GM06990 (cell line): ENCODE measurements at regions not wholly inside any gene's neighbourhood (a gene's known extent, or its start where the extent isn't known, plus 50 kb on each side); places are given as distances from the start of the nearest gene placed in this dataset.

ENCODE experiments used
- DNase-seq: peaks from one replicate; pipeline ENCODE4 v3.0.0-alpha.2; 2011; ENCODE audit not compliant: insufficient read length; ENCODE audit errors: extremely low read depth
- H3K27me3 ChIP-seq: replicated peaks from 2 replicates; pipeline ENCODE4 v1.6.0; 2011; ENCODE audit warnings: low read length; ENCODE audit not compliant: control insufficient read depth, insufficient read depth
- H3K36me3 ChIP-seq: 2 replicates; pipeline ENCODE4 v1.5.1; 2011; ENCODE audit warnings: low read length; ENCODE audit not compliant: control insufficient read depth, insufficient read depth
- H3K4me3 ChIP-seq: replicated peaks from 2 replicates; pipeline ENCODE4 v1.5.1; 2011; ENCODE audit warnings: low read depth, mild to moderate bottlenecking, control low read depth, low read length
- TF ChIP-seq, protein P1 (sequence below): IDR thresholded peaks from 2 replicates; pipeline ENCODE4 v1.5.1; 2011; ENCODE audit warnings: low read length, control low read depth, mild to moderate bottlenecking, inconsistent platforms; ENCODE audit not compliant: insufficient read depth, poor library complexity, severe bottlenecking

DNA sequence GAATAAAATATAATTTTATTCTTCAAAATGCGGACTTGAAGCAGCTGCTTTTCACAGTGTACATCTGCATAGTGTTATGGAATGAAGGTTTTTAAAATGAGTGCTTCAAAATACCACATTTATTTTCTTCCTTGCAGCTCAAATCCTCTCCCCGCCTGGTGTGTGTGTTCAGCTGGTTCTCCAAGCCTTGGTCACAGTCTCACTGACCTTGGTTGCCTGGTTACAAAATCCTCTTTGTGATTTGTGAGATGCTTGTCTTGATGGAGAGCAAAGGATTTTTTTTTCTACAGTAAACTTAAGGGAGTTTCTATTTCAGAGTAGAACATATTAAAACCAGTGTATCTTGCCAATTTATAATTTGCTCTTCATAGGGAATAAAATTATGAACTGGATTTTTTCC is 139.2 kb downstream of the PCDH18 start:
- H3K4me3 ChIP-seq = no peak overlapping the region
- H3K27me3 ChIP-seq = no peaks in the 10 kb centered on the region
- H3K36me3 ChIP-seq = no peaks in the 10 kb centered on the region
- TF ChIP-seq, protein P1, sequence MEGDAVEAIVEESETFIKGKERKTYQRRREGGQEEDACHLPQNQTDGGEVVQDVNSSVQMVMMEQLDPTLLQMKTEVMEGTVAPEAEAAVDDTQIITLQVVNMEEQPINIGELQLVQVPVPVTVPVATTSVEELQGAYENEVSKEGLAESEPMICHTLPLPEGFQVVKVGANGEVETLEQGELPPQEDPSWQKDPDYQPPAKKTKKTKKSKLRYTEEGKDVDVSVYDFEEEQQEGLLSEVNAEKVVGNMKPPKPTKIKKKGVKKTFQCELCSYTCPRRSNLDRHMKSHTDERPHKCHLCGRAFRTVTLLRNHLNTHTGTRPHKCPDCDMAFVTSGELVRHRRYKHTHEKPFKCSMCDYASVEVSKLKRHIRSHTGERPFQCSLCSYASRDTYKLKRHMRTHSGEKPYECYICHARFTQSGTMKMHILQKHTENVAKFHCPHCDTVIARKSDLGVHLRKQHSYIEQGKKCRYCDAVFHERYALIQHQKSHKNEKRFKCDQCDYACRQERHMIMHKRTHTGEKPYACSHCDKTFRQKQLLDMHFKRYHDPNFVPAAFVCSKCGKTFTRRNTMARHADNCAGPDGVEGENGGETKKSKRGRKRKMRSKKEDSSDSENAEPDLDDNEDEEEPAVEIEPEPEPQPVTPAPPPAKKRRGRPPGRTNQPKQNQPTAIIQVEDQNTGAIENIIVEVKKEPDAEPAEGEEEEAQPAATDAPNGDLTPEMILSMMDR = no peak
- no peak for DNase-seq

DNA sequence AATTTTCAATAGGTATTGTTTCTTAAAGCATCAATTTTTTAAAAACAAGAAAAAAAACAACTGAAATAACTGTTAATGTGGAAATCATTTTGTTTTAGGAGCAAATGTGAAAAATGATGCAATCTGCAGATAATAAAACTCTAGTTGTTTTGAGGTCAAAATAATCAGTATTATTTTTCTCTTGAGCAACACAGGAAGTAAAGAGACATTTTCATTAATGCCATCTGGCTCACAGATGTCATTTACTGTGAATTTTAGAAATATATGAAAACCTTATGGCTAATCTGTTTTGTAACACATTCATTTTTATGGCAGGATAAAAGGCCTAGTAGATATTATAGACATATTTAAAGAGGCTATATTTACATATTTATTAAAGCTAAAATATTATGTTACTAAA is 141.6 kb downstream of the PCDH18 start:
- Histone ChIP-seq H3K4me3 (no peak overlapping the region), H3K27me3 (no peaks in the 10 kb centered on the region), H3K36me3 (no peaks in the 10 kb centered on the region)
- DNase-seq = no peak
- TF ChIP-seq, protein P1 = no peak

DNA sequence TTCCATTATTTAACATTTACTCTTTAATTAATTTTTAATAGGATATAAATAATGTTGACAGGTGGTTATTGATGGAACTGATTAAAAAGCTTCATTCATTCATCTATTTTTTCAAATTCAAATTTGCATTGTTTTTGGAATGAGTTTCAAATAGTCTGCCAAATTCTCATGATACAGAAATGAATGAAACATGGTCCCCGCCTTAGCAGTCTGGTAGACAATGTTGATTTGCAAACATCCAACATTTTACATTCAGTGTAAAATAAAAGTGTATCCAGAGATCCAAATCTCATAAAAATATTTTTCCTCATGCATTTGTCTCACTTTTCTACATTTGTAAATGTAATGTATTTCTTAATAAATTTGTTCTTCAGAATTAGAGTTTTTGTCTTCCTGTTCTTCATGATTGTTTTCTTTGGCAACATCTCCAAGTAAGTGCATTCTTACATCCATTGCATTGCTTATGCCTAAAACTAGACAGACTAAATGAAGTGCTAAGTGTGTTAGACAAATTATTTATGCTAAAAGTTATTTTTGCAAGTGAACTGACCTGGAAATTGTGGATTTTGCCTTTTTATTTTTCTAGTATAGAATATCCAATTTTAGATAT is 142.3 kb downstream of the PCDH18 start:
- Histone ChIP-seq H3K36me3 (no peaks in the 10 kb centered on the region), H3K27me3 (no peaks in the 10 kb centered on the region), H3K4me3 (no peak overlapping the region)
- DNase-seq = no peak
- TF ChIP-seq, protein P1 = no peak

DNA sequence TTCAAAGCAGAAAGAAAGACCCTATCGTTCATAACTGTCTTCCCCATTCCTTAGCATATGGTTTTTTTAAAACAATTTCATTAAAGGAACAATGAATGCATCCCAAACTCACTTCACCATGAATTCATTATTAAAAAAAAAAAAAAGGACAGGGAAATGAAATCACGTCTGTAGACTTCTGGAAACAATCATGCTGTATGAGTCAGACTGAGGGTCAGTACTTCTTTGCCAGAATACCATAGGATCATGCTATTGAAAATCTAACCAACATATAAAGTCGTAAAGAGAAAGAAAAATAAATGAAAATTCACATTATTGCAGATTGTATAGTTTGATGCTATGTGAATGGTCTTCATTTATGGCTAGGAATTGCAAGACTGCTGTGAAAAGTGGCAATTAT is 144.4 kb downstream of the PCDH18 start:
- no peak overlapping the region for H3K4me3 ChIP-seq
- no peak for DNase-seq
- no peaks in the 10 kb centered on the region for H3K27me3 ChIP-seq
- TF ChIP-seq, protein P1 = no peak
- no peaks in the 10 kb centered on the region for H3K36me3 ChIP-seq

DNA sequence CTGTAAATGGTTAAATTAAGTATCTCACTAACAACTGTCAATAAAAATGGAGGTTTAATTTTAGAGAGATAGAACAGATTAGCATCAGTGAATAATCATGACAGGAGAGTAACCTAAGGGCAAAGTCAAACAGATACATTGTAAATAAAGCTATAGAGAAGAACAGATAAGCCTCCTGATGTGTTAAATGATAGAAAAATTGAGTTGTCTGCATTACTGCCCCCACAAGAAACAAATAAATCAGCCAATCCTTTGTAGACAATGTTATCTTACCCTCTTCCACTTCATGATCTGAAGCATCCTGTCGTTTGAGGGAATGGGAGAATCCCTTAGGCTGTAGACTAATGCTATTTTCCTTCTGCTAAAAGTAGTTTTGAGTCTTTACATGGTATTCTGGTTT is 147.8 kb downstream of the PCDH18 start:
- no peaks in the 10 kb centered on the region for H3K36me3 ChIP-seq
- TF ChIP-seq, protein P1 = no peak
- H3K4me3 ChIP-seq = no peak overlapping the region
- no peaks in the 10 kb centered on the region for H3K27me3 ChIP-seq
- DNase-seq = no peak

DNA sequence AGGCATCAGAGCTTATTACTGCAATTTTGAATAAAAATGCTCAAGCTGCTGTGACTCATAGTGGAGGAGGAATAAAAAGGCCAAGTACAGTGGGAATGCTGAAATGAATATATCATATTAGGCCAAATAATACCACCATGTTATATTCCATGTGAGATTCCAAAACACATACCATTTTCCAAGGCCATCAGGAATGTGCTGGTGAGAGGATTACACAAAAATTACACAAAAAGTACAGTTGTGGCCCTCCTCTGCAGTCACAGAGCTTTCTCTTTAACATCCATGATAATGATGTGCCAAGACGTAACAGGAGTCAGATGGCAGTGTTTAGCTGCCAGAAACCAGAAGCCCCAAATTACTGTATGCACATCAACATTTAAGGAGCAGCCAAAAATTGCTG is 153.5 kb downstream of the PCDH18 start:
- TF ChIP-seq, protein P1 = no peak
- DNase-seq = no peak
- Histone ChIP-seq H3K36me3 (no peaks in the 10 kb centered on the region), H3K27me3 (no peaks in the 10 kb centered on the region), H3K4me3 (no peak overlapping the region)
